SIG-M5 treated with dmso at 0.1 percent for 504 hours (cell line): ENCODE measurements at regions not wholly inside any gene's neighbourhood (a gene's known extent, or its start where the extent isn't known, plus 50 kb on each side); places are given as distances from the start of the nearest gene placed in this dataset.
A peak's percentile ranks its signal among the peaks of the same experiment; 100 is the strongest.
"Not testable (repeated sequence)": the region's sequence is repeated elsewhere in the genome, so short reads cannot be mapped to it uniquely, and the experiment has no call there.

Source experiments
- DNase-seq: peaks from one replicate; lab custom pipeline; 2025; ENCODE audit not compliant: unreplicated experiment; lab: John Stamatoyannopoulos, UW

DNA sequence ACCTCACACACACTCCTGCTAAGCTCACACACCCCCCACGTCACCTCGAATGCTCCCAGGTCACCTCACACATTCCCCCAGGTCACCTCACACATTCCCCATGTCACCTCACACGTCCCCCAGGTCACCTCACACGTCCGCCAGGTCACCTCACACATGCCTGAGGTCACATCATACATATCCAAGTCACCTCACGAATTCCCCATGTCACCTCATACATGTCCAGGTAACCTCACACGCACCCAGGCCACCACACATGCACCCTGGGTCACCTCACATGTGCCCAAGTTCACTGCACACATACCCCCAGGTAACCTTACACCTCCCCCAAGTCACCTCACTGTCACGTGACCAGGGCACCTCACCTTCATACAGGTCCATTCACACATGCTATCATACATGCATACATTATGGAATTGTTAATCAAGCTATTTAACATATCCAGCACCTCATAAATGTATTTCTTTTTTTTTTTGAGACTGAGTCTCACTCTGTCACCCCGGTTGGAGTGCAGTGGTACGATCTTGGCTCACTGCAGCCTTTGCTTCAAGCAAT, 640.3 kb downstream of the TMEM121 start:
- DNase-seq = no peak

DNA sequence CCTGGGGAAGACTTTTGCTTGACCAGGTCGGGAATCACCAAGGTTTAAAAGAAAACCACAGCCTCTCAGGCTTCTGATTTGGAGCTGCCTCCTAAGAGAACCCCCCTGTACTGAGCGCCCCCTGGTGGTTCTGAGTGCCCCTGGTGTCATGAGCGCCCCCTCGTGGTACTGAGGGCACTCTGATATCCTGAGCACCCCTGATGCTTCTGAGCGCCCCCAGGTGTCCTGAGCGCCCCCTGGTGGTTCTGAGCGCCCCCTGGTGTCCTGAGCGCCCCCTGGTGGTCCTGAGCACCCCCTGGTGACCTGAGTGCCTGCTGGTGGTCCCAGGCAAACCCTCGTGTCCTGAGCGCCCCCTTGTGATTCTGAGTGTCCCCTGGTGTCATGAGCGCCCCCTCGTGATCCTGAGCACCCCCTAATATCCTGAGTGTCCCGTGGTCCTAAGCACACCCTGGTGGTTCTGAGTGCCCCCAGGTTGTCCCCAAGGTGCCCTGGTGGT, 643.8 kb downstream of the TMEM121 start:
- DNase-seq = not testable (repeated sequence)

DNA sequence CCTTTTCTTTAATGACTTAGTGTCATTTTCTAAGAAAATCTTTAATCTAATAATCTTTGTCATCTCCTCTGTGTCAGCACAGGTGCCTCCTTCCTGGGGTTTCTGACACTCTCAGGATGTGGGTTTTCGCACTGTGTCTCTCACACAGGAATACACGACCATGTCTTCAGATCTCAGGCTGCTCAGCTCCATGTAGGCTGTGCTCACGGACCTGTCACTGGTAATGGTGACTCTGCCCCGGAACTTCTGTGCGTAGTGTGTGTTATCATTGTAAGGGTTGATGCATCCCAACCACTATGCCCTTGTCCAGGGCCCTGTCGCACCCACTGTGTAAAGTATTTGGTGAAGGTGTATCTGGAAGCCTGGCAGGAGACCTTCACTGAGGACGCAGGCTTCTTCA, 647.8 kb downstream of the TMEM121 start:
- DNase-seq = no peak

DNA sequence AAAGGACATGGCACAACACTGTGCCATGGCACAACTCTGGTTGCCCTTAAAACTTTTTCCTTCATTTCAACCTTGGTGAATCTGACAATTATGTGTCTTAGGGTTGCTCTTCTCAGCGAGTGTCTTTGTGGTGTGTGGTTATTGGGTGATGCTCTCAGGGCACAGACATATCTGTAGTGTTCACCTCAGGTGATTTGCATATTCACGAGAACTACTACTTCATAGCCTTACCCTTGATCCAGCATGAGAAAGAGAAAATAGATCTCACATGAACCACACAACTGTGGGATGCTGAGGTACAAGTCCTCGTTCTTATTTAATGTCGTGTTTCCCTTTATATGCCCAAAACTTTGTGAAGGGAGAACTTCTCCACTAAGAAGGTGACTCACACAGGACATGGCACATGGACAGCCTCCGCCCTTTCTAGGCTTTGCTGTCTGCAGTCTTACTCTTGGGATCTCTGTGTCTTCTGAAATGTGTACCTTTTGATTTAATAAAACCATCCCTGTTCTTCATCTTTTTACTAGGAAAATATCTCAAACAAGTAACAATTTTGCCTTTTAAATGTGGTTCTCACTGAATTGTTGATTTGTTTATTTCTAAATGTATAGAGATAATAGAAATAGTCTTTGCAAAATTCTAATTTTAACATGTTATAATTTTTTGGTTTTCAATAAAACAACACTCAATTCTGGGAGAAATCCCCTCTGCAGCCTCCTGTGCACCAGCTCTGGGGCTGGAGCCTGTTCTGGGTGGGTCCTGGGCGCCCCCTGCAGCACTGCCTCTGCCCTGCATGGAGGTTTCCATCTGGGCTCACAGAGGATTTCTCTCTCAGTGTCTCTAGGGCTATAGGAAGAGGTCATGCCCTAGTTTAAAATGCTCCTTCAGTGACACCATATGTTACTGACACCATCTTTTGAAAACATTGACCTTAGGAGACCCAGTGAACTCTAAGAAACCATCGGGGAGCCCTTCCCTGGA, 651.2 kb downstream of the TMEM121 start:
- DNase-seq = not testable (repeated sequence)

DNA sequence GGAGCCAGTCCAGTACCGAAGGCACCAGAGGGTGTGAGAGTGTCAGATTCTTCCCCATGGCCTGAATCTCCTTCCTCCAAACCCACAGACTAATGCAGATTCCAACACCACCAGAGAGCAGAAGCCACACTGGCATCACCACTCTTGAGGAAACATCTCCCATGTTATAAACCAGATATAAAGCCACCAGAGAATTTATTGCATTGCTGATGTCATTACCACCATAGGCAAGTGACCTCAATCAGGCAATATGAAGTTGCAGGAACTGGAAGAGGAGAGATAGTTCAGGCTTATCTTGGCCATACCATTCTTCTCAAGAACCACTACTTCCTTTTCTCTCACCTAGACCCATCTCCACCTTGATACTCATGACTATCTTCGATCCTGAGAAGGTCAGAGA, 653.4 kb downstream of the TMEM121 start:
- DNase-seq = no peak

DNA sequence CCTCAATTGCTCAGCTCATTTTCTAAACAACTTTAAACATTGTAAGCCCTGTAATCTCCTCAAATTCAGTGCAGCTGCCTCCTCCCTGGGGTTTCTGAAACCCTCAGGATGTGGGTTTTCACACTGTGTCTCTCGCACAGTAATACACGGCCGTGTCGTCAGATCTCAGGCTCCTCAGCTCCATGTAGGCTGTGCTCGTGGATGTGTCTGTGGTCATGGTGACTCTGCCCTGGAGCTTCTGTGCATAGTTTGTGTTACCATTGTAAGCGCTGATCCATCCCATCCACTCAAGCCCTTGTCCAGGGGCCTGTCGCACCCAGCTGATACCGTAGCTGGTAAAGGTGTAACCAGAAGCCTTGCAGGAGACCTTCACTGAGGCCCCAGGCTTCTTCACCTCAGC, 658.4 kb downstream of the TMEM121 start:
- DNase-seq = not testable (repeated sequence)

DNA sequence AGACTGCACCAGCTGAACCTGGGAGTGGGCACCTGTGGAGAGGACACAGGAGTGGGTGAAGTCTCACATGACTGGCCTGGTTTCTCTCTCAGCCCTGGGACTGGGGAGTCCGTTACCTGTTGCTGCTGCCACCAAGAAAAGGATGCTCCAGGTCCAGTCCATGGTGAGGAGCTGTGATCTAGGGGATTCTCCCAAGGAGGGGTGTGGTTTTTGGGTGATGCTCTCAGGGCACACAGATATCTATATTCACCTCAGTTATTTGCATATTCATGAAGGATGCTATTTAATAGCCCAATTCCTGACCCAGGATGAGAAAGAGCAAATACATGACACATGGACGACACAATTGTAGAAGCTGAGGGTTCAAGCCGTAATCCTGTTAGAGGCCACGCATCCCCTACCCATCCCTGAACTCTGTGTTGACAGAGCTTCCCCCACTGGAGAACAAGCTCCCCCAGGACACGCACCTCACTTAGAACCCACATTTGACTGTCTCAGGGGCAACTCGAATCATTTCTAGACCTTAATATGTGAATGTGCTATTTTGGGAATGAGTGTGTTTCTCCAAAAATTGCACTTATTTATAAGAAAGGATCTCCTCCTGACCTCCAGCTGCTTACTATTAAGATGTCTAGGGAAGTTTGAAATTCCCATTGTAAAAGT, 658.9 kb downstream of the TMEM121 start:
- DNase-seq = not testable (repeated sequence)

DNA sequence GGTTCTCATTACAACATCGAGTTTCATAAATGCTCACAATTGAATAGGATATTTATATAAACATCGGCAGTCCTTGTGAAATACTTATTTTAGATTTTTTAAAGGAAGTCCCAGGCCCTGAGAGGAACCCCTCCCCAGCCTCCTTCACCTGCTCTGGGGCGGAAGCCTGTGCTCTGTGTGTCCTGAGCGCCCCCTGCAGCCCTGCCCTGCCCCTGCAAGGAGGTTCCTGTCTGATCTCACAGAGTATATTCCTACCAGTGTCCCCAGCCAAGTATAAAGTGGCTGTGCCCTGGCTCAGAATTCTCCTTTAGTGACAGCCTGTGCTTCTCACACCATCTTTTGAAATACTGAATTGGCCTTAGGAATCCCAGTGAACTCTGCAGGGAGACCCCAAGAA, 659.5 kb downstream of the TMEM121 start:
- DNase-seq = peak; percentile 1

DNA sequence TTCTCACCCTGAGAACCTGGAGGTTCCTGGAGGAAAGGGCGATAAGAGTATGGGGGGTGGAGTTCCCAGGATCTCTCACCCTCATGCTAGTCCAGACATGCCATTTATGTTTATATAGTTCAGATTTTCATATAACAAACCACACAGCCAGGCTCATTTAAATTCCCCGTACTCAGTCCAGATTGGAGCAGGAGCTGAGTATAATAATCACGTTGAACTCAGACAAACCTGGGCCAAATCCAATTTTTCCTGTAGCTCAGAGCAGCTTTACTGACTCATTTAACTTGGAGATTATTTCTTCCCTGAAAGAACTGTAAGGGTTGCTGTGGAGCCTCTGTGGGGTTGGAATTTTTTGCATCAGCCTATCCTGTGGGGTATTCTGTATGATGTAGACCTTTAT, 660.8 kb downstream of the TMEM121 start:
- DNase-seq = no peak

DNA sequence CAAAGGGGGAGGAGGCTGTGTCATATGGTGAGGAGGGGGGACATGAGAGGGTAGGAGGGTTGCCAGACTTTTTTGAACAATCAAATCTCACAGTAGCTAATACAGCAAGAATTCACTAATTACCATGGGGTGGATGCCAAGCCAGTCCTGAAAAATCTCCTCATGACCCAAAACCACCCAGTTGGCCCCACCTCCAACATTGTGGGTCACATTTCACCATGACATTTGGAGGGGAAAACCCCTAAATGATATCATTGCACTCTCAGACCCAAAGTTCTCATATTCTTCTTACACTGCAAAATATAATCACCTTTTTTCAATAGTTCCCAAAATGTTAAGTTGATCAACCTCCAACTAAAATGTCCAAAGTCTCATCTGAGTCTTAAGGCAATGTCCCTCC, 666.3 kb downstream of the TMEM121 start:
- not testable (repeated sequence) for DNase-seq

DNA sequence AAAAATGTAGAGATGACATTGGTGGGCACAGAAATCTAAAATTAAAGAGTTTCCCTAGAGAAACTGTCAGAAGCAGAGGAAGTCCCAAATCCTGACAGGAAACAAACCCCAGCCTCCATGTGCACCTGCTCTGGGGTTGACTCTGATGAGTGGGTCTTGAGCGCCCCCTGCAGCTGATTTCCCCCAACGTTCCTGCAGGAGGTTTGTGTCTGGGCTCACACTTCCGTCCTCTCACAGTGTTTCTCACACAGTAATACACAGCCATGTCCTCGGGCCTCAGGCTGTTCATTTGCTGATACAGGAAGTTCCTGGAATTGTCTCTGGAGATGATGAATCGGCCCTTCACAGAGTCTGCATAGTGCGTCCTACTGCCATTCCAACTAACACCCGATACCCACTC, 670.1 kb downstream of the TMEM121 start:
- DNase-seq = not testable (repeated sequence)

DNA sequence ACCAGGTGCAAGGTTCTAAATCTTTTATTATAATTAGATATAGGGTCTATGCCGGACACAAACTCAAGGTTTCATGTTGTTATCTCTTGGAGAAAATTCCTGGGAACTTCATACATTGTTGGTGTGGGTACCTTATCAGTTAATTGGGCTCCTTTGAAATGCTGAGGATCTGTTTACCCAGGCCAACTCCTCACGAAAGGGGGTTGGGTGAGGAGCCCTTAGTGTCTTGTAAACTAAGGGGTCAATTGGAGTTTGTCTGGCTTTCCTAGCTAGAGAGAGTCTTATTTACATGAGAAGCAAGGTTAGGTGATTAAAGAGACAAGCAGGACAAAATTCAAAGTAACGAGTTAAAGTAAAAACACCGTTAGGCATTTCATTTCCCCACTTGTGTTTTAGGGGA, 670.9 kb downstream of the TMEM121 start:
- not testable (repeated sequence) for DNase-seq

DNA sequence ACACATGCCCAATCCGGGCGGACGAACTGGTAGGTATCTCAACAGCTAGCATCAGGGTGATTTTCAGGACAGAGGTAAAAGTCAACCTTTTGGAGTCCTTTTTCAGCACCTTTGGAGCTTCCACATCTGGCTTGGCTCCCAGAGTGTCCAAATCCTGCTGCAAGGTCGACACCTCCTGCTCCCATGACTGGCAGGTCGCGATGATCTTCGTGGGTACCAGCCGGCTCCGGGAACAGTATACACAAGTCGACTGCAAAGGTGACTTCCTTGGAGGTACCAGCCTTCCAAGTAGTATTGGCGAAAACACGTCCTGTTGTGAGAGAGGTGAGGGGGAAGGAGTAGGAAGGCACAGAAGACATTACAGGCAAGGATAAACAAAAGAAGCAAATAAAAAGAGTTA, 672.7 kb downstream of the TMEM121 start:
- DNase-seq = no peak

DNA sequence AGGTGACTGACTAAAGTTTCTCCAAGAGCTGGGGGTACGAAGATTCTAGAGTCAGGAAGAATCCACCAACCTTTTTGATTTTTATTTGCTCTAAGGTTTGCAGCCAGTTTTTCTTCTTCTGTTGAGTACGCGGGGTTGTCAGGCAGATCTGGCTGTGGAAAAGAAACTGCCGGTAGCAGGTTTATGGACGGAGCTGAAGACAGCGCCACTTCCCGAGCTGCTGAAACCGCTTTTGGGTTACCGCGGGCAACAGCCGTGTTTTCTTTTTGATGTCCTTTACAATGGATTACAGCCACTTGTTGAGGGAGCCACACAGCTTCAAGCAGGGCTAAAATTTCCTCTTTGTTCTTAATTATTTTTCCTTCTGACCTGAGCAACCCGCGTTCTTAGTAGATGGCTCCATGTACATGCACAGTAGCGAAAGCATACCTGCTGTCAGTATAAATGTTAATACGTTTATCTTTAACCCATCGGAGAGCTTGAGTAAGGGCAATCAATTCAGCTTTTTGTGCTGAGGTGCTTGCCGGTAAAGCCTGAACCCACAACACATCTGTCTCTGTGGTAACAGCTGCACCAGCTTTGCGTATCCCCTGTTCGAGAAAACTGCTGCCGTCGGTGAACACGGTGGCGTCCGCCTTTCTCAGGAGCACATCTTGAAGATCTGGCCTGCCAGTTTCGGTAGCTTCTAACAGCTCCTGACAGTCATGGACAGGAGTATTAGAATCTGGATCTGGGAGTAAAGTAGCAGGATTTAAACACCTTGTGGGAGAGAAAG, 674.3 kb downstream of the TMEM121 start:
- no peak for DNase-seq

DNA sequence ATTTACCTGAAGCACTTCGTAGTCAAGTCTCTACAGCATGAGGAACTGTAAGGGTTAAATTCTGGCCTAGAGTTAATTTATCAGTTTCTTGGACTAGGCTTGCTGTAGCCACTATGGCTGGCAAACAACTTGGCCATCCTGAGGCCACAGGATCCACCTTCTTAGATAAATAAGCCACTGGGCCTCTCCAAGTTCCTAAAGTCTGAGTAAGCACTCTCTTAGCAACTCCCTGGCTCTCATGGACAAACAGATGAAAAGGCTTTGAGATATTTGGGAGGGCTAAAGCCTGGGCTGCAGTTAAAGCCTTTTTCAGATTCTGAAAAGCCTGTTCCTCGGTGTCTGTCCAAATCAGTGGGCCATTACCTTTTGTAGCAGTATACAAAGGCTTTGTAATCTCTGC, 675.0 kb downstream of the TMEM121 start:
- DNase-seq = peak; percentile 10

DNA sequence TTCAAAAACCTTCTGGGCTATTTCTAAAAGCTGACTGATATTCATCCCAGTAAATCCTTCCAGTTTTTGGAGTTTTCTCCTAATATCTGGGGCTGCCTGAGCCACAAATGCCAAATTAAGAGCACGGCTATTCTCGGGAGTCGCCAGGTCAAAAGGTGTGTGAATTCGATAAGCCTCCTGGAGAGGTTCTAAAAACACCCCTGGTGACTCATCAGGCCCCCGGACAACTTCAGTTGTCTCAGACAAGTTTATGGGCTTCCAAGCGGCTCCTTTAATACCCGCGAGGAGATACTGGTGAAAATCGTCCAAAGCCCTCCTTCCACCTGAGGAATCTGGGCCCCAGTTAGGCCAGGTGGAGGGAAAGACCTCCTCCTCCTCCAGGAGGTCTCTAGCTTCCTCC, 677.1 kb downstream of the TMEM121 start:
- DNase-seq = no peak

DNA sequence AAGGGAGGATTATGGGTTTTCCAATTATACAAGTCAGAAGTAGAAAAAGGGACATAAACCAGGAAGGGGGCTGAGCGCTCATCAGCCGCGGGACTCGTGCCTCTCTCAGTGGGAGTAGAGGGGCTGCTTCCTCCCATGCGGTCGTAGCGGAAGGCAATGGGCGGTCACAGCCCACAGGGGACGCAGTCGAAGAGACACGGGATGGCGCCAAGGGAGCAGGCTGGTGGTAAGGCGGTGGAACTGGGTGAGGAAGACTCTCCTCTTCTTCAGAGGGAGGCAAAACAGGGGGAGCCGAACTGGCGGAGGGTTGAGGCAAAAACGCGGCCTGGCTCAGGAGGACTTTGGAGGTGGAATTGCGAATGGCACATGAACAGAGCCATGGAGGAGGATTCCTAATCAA, 677.7 kb downstream of the TMEM121 start:
- DNase-seq = no peak

DNA sequence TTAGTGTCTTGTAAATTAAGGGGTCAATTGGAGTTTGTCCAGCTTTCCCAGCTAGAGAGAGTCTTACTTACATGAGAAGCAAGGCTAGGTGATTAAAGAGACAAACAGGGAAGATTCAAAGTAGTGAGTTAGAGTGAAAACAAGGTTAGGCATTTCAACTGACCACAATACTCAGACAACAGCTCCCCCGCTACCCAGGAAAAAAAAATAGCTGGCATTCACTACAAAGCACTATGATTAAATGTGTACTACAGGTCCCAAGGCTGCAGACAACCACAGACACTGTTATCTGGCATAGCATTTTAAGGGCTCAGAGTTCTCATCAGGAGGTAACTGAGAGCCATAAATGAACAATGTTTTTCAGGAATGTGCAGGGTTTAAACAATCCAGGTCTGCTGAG, 680.9 kb downstream of the TMEM121 start:
- no peak for DNase-seq

DNA sequence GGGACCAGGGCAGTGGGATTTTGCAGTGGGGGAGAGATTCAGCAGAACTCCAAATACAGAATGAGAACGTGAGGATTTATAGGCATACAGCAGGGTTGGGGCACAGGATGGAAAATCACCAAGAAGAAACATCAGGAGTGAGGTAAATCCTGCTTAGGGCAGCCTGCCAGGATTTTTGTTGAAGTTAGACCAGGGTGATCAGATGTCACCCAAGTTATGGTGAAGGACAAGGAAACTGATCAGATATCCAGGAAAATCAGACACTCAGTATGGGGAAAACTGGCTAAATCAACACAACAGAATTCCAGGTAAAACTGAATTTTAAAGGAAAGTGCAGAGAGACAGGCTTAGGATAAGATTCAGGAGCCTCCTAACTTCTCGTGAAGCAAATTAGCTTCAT, 682.4 kb downstream of the TMEM121 start:
- DNase-seq = no peak

DNA sequence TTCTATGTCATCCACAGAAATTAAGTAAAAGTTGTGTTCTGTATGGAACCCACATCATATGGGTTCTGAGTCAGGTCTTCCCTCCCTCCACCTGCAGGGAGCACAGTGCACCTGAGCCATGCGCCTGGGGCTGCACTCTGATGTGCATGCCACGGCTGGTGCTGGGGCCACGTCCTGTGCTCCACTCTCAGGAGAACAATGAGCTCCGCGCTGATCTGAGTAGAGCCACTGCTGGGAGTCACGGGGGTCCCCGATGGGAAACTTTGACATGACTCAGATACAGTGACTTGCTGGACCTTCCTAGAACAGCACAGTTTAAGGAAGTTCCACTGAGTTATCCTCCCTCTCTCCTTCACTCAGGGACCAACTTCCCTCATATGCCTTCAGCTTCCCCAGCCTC, 683.4 kb downstream of the TMEM121 start:
- DNase-seq = no peak

DNA sequence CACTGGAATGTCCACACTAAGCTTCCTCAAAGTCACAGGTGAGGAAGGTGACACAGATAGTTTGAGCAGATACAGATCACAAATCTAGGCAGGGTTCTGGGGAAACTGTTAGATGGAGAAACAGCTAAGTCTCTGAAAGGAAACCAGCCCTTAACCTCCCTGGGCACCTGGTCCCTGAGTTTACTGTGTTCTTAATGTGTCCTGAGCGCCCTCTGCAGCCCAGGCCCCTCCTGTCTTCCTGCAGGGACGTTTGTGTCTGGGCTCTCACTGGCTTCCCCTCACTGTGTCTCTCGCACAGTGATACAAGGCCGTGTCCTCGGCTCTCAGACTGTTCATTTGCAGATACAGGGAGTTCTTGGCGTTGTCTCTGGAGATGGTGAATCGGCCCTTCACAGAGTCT, 684.3 kb downstream of the TMEM121 start:
- DNase-seq = no peak
